ENCODE measurements at regions not wholly inside any gene's neighbourhood (a gene's known extent, or its start where the extent isn't known, plus 50 kb on each side); places are given as distances from the start of the nearest gene placed in this dataset.

DNA sequence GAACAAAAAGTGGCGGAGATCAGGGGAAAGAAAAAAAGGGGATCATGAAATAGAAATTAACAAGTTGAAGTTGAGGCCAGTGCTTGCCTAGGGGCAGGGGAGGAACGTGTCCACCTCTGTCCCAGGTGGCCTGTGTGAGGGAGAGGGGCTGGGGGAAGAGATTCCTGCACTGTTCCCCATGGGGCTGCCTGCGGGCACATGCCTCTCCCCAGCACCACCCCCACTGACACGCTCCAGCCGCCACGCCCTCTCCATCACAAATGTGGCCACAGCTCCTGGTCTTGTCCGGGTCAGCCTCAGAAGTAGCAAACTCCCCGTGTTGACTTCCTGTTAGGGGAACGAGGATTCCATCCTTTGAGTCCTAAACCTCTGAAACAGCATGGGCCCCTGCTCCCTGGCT is 161.2 kb downstream of the GLI2 start:
- Histone ChIP-seq H3K36me3 (no peaks in the 10 kb centered on the region), H3K4me1 (peaks cover 0 to 20% (median 3%) of the 10 kb centered on the region in 4 donors)
- WGBS, 5 donors: 71 to 88% (median 79%) methylated on average over 6 to 9 of the region's 9 CpGs

DNA sequence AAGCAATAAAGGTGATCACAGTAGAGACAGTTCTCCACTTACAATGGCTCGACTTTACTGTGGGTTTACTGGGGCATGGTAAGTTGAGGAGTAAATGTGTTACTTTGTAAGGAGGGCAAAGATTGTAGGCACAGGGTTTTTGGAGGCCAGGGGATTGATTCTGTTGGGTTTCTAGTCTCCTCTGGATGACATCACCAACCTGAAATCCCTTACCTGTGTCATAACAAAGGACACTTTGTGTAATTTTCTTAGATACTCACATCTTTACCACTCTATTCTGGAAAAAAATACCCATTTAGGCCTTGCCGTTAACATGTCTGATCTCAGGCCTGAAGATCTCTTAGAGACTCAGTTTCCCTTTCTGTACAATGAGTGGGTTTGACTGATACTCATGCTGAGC is 161.7 kb downstream of the GLI2 start:
- no peak for DNase-seq
- no peak overlapping the region for H3K4me3 ChIP-seq

More for the DNA sequence above, 161.2 kb downstream of the GLI2 start:
- no peak for DNase-seq
- intact Hi-C loops (cut with DNase I; ENCODE audit: low total_unique reads): no loop called here
- Histone ChIP-seq H3K9me3 (no peaks in the 10 kb centered on the region), H3K27me3 (no peaks in the 10 kb centered on the region), H3K4me3 (no peak overlapping the region), H3K27ac (no peak overlapping the region)
- TF ChIP-seq POLR2AphosphoS5 (IDR thresholded peaks at IDR 0.05) (no peak), POLR2A (IDR thresholded peaks at IDR 0.05) (no peak)

DNA sequence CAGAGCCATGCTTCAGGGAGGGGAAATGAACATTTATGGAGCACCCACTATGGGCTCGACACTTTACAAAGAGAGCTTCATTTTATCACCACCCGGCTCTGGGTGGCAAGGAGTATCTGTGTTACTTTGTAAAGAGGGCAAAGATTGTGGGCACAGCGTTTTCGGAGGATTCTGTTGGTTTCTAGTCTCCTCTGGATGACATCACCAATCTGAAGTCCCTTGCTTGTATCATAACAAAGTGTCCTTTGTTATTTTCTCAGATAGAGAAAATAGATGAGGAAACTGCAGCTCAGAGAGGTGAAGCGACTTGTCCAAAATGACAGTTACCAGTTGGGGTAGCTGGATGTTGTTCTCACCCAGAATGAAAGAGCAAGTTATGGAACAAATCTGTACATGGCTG is 162.8 kb downstream of the GLI2 start:
- no peak overlapping the region for H3K4me3 ChIP-seq
- no peak for DNase-seq
- H3K27ac ChIP-seq: no peak overlapping the region
- no peaks in the 10 kb centered on the region for H3K9me3 ChIP-seq
- no peaks in the 10 kb centered on the region for H3K36me3 ChIP-seq
- whole genome bisulfite sequencing, 5 donors: 84 to 90% (median 88%) methylated on average over 5 of the region's 5 CpGs
- intact Hi-C loops (cut with DNase I; ENCODE audit: low total_unique reads): no loop called here
- TF ChIP-seq EP300 (IDR thresholded peaks at IDR 0.05): no peak
- no peak for TF ChIP-seq POLR2A (IDR thresholded peaks at IDR 0.05)
- TF ChIP-seq, protein P1, sequence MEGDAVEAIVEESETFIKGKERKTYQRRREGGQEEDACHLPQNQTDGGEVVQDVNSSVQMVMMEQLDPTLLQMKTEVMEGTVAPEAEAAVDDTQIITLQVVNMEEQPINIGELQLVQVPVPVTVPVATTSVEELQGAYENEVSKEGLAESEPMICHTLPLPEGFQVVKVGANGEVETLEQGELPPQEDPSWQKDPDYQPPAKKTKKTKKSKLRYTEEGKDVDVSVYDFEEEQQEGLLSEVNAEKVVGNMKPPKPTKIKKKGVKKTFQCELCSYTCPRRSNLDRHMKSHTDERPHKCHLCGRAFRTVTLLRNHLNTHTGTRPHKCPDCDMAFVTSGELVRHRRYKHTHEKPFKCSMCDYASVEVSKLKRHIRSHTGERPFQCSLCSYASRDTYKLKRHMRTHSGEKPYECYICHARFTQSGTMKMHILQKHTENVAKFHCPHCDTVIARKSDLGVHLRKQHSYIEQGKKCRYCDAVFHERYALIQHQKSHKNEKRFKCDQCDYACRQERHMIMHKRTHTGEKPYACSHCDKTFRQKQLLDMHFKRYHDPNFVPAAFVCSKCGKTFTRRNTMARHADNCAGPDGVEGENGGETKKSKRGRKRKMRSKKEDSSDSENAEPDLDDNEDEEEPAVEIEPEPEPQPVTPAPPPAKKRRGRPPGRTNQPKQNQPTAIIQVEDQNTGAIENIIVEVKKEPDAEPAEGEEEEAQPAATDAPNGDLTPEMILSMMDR (IDR thresholded peaks at IDR 0.05): no peak
- no peak for TF ChIP-seq POLR2AphosphoS5 (IDR thresholded peaks at IDR 0.05)
- H3K27me3 ChIP-seq: no peaks in the 10 kb centered on the region
- peaks cover 0 to 11% (median 0%) of the 10 kb centered on the region in 4 donors for H3K4me1 ChIP-seq

More for the DNA sequence above, 161.7 kb downstream of the GLI2 start:
- intact Hi-C loops (cut with DNase I; ENCODE audit: low total_unique reads): no loop called here
- WGBS, 5 donors: 87 to 93% (median 92%) methylated on average over 2 of the region's 2 CpGs
- H3K4me1 ChIP-seq: peaks cover 0 to 20% (median 3%) of the 10 kb centered on the region in 4 donors
- TF ChIP-seq POLR2AphosphoS5 (IDR thresholded peaks at IDR 0.05) (no peak), POLR2A (IDR thresholded peaks at IDR 0.05) (no peak), EP300 (IDR thresholded peaks at IDR 0.05) (no peak)
- TF ChIP-seq, protein P1 (IDR thresholded peaks at IDR 0.05): no peak
- H3K27ac ChIP-seq: no peak overlapping the region
- no peaks in the 10 kb centered on the region for H3K36me3 ChIP-seq
- H3K27me3 ChIP-seq: no peaks in the 10 kb centered on the region
- no peaks in the 10 kb centered on the region for H3K9me3 ChIP-seq

DNA sequence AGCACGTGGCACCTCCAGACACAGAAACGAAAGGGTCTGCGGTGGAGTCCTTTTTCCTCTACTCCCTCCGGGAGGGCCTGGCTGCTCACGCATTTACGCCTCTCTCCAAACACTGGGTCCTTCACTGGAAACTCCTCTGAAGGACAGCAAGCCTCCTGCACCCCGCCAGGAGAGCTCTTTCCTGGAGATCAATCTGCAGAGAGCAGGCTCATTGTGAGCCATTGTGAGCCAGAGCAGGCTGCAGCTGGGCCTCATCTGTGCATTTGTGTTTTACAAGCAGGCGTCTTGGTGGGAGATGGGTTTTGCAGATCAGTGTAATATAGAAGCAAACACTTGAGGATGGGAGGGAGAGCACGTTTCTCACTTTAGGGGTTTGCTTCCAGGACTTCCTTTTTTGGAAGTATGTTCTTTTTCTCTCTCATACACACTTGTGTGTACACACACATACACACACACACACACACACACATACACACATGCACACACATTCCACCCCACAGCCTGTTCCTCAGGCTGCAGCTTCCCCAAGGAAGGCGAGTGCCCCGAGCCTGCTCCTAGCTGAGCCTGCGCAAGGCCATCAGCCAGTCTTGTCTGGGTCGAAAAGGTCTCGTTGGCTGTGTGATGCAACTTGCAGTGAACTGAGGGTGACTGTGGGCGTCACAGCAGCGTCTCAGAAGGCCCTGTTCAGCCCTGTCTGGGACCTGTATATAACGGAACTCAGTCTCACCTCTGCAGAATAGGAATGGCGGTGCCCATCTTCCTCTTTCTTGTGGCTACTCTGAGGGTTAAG is 163.5 kb downstream of the GLI2 start:
- intact Hi-C loops (cut with DNase I; ENCODE audit: low total_unique reads): no loop called here
- Histone ChIP-seq H3K27me3 (no peaks in the 10 kb centered on the region), H3K9me3 (no peaks in the 10 kb centered on the region), H3K36me3 (no peaks in the 10 kb centered on the region), H3K27ac (no peak overlapping the region), H3K4me3 (no peak overlapping the region), H3K4me1 (peaks cover 0 to 5% (median 0%) of the 10 kb centered on the region in 4 donors)
- DNase-seq: peak in 1 of 2 donors; percentile 71
- WGBS, 5 donors: 65 to 81% (median 72%) methylated on average over 16 to 18 of the region's 18 CpGs
- TF ChIP-seq EP300 (IDR thresholded peaks at IDR 0.05) (no peak), POLR2AphosphoS5 (IDR thresholded peaks at IDR 0.05) (no peak), POLR2A (IDR thresholded peaks at IDR 0.05) (no peak)
- TF ChIP-seq, protein P1 (IDR thresholded peaks at IDR 0.05): no peak

DNA sequence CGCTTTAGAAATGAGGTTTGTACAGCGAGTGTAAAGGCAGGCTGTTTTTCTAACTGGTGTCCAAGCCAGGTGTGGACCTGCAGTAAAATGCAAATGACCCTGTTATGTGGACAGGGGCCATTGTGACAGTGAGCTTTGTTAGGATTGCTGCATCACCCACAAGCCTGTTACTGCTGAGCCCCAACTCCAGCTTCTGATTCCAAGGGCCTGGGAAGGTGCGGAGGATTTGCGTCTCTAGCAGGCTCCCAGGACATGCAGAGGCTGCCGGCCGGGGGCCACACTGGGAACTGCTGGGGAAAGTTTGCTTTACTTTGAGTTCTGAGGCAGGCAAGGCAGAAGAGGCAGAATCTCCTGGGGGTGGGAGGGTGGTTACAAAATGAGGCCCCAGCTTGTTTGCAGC is 164.1 kb downstream of the GLI2 start:
- intact Hi-C loops (cut with DNase I; ENCODE audit: low total_unique reads): no loop called here
- H3K27ac ChIP-seq: no peak overlapping the region
- no peak overlapping the region for H3K4me3 ChIP-seq
- no peak for DNase-seq
- TF ChIP-seq POLR2AphosphoS5 (IDR thresholded peaks at IDR 0.05): no peak
- TF ChIP-seq, protein P1 (IDR thresholded peaks at IDR 0.05): no peak
- no peak for TF ChIP-seq POLR2A (IDR thresholded peaks at IDR 0.05)
- TF ChIP-seq EP300 (IDR thresholded peaks at IDR 0.05): no peak
- peaks cover 0 to 10% (median 0%) of the 10 kb centered on the region in 4 donors for H3K4me1 ChIP-seq
- H3K27me3 ChIP-seq: no peaks in the 10 kb centered on the region
- H3K9me3 ChIP-seq: no peaks in the 10 kb centered on the region
- 74 to 89% (median 83%) methylated on average over 4 to 6 of the region's 6 CpGs for WGBS, 5 donors
- no peaks in the 10 kb centered on the region for H3K36me3 ChIP-seq

All from stomach (tissue), 8 donors.